H1 (cell line): ENCODE measurements at regions not wholly inside any gene's neighbourhood (a gene's known extent, or its start where the extent isn't known, plus 50 kb on each side); places are given as distances from the start of the nearest gene placed in this dataset.

Experiments used
- CTCF ChIA-PET: fragments of 300-600 bp; sonication (Branson Sonifier 250); formaldehyde crosslinking; loops from one replicate; lab custom pipeline; 2021; ENCODE audit not compliant: partially characterized antibody; lab: Charles Lee
- POLR2A ChIA-PET: fragments of 300-600 bp; sonication (Branson Sonifier 250); formaldehyde crosslinking; loops from one replicate; lab custom pipeline; 2021; ENCODE audit warnings: inconsistent platforms; ENCODE audit not compliant: partially characterized antibody; lab: Charles Lee
- DNase-seq, 2 experiments: peaks; one replicate each; pipeline versions ENCODE4 v3.0.0 to v3.0.0-alpha.2; 2010 to 2022; ENCODE audit warnings: low spot score in 2 of 2, low read depth in 1 of 2, mixed read lengths in 1 of 2
- FAIRE-seq: peaks from 2 replicates; lab custom pipeline; 2011; peaks lifted over from hg19 to GRCh38; lab: Jason Lieb, UNC
- H2AFZ ChIP-seq: 2 replicates; pipeline ENCODE4 v1.8.1; 2012; ENCODE audit warnings: low read length, inconsistent platforms
- H2AK5ac ChIP-seq: 2 replicates; pipeline ENCODE4 v1.6.1; 2013; ENCODE audit warnings: low read depth, low read length
- H2BK120ac ChIP-seq: replicated peaks from 2 replicates; pipeline ENCODE3; 2013; ENCODE audit warnings: low read depth, low read length, inconsistent platforms
- H2BK12ac ChIP-seq: 2 replicates; pipeline ENCODE4 v1.6.1; 2013; ENCODE audit warnings: low read depth, low read length
- H2BK15ac ChIP-seq: 2 replicates; pipeline ENCODE4 v1.6.1; 2013; ENCODE audit warnings: low read length
- H2BK20ac ChIP-seq: 2 replicates; pipeline ENCODE4 v1.6.1; 2013; ENCODE audit warnings: low read length
- H2BK5ac ChIP-seq: 2 replicates; pipeline ENCODE4 v1.6.1; 2013; ENCODE audit warnings: low read depth, low read length
- H3K14ac ChIP-seq: 2 replicates; pipeline ENCODE4 v1.6.1; 2013; ENCODE audit warnings: inconsistent platforms; ENCODE audit not compliant: insufficient read length
- H3K18ac ChIP-seq: 2 replicates; pipeline ENCODE4 v1.6.1; 2013; ENCODE audit warnings: low read length; ENCODE audit errors: extremely low read depth
- H3K23ac ChIP-seq: 2 replicates; pipeline ENCODE4 v1.6.1; 2013; ENCODE audit warnings: inconsistent platforms; ENCODE audit not compliant: insufficient read length
- H3K23me2 ChIP-seq: 2 replicates; pipeline ENCODE4 v1.6.1; 2013; ENCODE audit warnings: low read depth, low read length
- H3K27ac ChIP-seq: 2 replicates; pipeline ENCODE4 v1.6.1; 2011; ENCODE audit warnings: low read depth, low read length, inconsistent platforms
- H3K27me3 ChIP-seq, 4 experiments: replicated peaks in 1 of 4; 1 replicate in 1 of 4; 2 replicates in 3 of 4; pipeline versions ENCODE4 v1.6.1 to v1.8.1; 2011 to 2013; ENCODE audit warnings: low read length in 3 of 4, mild to moderate bottlenecking in 3 of 4, inconsistent platforms in 2 of 4, mixed read lengths in 2 of 4, moderate library complexity in 1 of 4; ENCODE audit not compliant: control insufficient read depth in 3 of 4, insufficient read depth in 3 of 4; ENCODE audit errors: extremely low read depth in 1 of 4
- H3K36me3 ChIP-seq, 4 experiments: 2 replicates each; pipeline versions ENCODE4 v1.6.1 to v1.8.1; 2011 to 2013; ENCODE audit warnings: mild to moderate bottlenecking in 4 of 4, low read length in 3 of 4, moderate library complexity in 2 of 4, control low read depth in 1 of 4, inconsistent platforms in 1 of 4; ENCODE audit not compliant: insufficient read depth in 4 of 4, control insufficient read depth in 2 of 4
- H3K4ac ChIP-seq: replicated peaks from 2 replicates; pipeline ENCODE3; 2013; ENCODE audit warnings: low read length, low read depth, mixed read lengths, inconsistent platforms; ENCODE audit not compliant: insufficient read length
- H3K4me1 ChIP-seq, 4 experiments: replicated peaks in 1 of 4; 1 replicate in 1 of 4; 2 replicates in 3 of 4; pipeline versions ENCODE4 v1.6.1 to v1.8.1; 2011 to 2013; ENCODE audit warnings: low read length in 3 of 4, inconsistent platforms in 2 of 4, mixed read lengths in 1 of 4; ENCODE audit not compliant: insufficient read depth in 4 of 4, control insufficient read depth in 3 of 4
- H3K4me2 ChIP-seq, 2 experiments: 2 replicates each; pipeline versions ENCODE4 v1.6.1 to v1.8.1; 2011 to 2013; ENCODE audit warnings: low read depth in 2 of 2, low read length in 2 of 2, control low read depth in 1 of 2, inconsistent platforms in 1 of 2, mild to moderate bottlenecking in 1 of 2; ENCODE audit not compliant: insufficient read depth in 1 of 2
- H3K4me3 ChIP-seq, 4 experiments: fragments of 200-600, 300-600 bp in 1 of 4; sonication (generic), shearing (Covaris generic), sonication (Bioruptor Twin) in 1 of 4; 2 replicates each; pipeline versions ENCODE4 v1.5.1 to v1.8.1; 2011 to 2016; ENCODE audit warnings: low read length in 4 of 4, low read depth in 3 of 4, control low read depth in 2 of 4, inconsistent platforms in 2 of 4, mild to moderate bottlenecking in 2 of 4, mixed read lengths in 1 of 4, moderate library complexity in 1 of 4; ENCODE audit not compliant: insufficient read depth in 2 of 4; ENCODE audit errors: extremely low read depth in 1 of 4
- H3K56ac ChIP-seq: replicated peaks from 2 replicates; pipeline ENCODE3; 2013; ENCODE audit warnings: low read depth, mild to moderate bottlenecking, mixed read lengths, low read length, inconsistent platforms; ENCODE audit not compliant: insufficient read length
- H3K79me1 ChIP-seq: 2 replicates; pipeline ENCODE4 v1.6.1; 2013; ENCODE audit warnings: low read depth, low read length, control low read depth
- H3K79me2 ChIP-seq, 2 experiments: 2 replicates each; pipeline versions ENCODE4 v1.6.1 to v1.8.1; 2012 to 2013; ENCODE audit warnings: low read length in 2 of 2, mild to moderate bottlenecking in 2 of 2, inconsistent platforms in 1 of 2; ENCODE audit not compliant: insufficient read depth in 2 of 2, control insufficient read depth in 1 of 2
- H3K9ac ChIP-seq, 4 experiments: replicated peaks in 1 of 4; 1 replicate in 1 of 4; 2 replicates in 3 of 4; pipeline versions ENCODE4 v1.6.1 to v1.8.1; 2011 to 2013; ENCODE audit warnings: low read depth in 3 of 4, low read length in 3 of 4, control low read depth in 2 of 4, mild to moderate bottlenecking in 2 of 4, moderate library complexity in 2 of 4, inconsistent platforms in 1 of 4; ENCODE audit errors: extremely low read depth in 1 of 4
- H3K9me3 ChIP-seq, 2 experiments: 2 replicates each; pipeline versions ENCODE4 v1.6.1 to v1.8.1; 2012 to 2013; ENCODE audit warnings: mild to moderate bottlenecking in 2 of 2, moderate library complexity in 2 of 2, control low read depth in 1 of 2, inconsistent platforms in 1 of 2, low read depth in 1 of 2, low read length in 1 of 2, mixed read lengths in 1 of 2; ENCODE audit not compliant: insufficient read depth in 2 of 2
- H4K20me1 ChIP-seq, 2 experiments: replicated peaks in 1 of 2; 2 replicates each; pipeline versions ENCODE3 to v1.8.1; 2011 to 2013; ENCODE audit warnings: inconsistent platforms in 2 of 2, low read length in 2 of 2, mild to moderate bottlenecking in 1 of 2; ENCODE audit not compliant: insufficient read depth in 2 of 2, control insufficient read depth in 1 of 2
- H4K5ac ChIP-seq: 2 replicates; pipeline ENCODE4 v1.6.1; 2013; ENCODE audit warnings: low read length, low read depth, mixed read lengths, inconsistent platforms; ENCODE audit not compliant: insufficient read length
- H4K8ac ChIP-seq: 2 replicates; pipeline ENCODE4 v1.8.0; 2013; ENCODE audit warnings: mild to moderate bottlenecking, moderate library complexity, low read length, inconsistent platforms; ENCODE audit not compliant: insufficient read depth; ENCODE audit errors: extremely low read depth
- H4K91ac ChIP-seq: replicated peaks from 2 replicates; pipeline ENCODE3; 2013; ENCODE audit warnings: low read length, mixed read lengths, inconsistent platforms; ENCODE audit not compliant: insufficient read length
- FOSL1 ChIP-seq: IDR thresholded peaks from 2 replicates; pipeline ENCODE4 v1.6.1; 2011; ENCODE audit warnings: mild to moderate bottlenecking, low read depth, low read length, moderate library complexity; ENCODE audit not compliant: insufficient read depth
- POLR2AphosphoS5 ChIP-seq: IDR thresholded peaks from 2 replicates; pipeline ENCODE4 v1.6.1; 2011; ENCODE audit warnings: low read depth, low read length
- SIN3A ChIP-seq, 2 experiments: IDR thresholded peaks in 1 of 2; conservative IDR thresholded peaks in 1 of 2; 2 replicates each; pipeline ENCODE4 v1.6.1; 2011 to 2012; ENCODE audit warnings: low read length in 2 of 2, improper control_type of control experiment in 1 of 2, low read depth in 1 of 2, mild to moderate bottlenecking in 1 of 2
- WGBS, 2 experiments: shearing (Covaris generic) in 1 of 2; methylation state at CpG; one replicate each; pipeline versions ENCODE4 v1.1.6 to v1.1.7; 2013 to 2015; ENCODE audit warnings: low lambda C conversion rate in 2 of 2, mixed read lengths in 2 of 2, inconsistent platforms in 1 of 2, low coverage in 1 of 2, missing lambda C conversion rate in 1 of 2; ENCODE audit not compliant: insufficient replicate concordance in 2 of 2, insufficient coverage in 1 of 2, insufficient read length in 1 of 2; ENCODE audit errors: extremely low coverage in 1 of 2, missing lambda C conversion rate in 1 of 2; 5-methylcytosine and 5-hydroxymethylcytosine counted together

DNA sequence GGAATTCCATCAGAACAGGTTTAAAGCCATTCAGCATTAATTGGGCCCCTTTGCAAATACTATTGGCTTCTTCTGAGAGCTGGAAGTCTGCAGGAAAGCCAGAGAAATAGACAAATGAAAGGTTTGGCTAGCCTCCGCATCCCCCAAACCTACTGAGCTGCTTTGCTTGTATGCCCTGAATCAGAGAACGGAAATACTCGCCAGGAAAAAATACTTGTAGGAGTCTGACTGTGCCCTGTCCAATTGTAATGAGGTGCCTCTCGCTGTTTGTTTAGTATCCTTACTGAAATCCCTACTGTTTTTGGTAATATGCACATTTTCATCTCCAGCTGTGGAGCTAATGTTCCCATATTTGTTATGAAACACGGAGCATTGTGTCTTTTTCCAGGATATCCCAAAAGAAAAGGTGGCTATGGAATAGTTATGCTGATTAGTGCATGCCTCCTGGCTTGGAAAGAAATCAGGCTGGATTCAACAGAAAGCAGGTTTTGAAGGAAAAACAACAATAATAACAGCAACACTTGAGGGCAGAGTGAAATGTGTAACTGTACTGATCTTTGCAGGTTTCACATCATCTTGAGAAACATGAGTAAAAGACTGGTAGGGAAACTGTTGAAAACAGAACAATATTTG lies 50.7 kb upstream of the NLGN4X start:
- no peak for DNase-seq
- Histone ChIP-seq H3K9ac (no peak overlapping the region; a peak in 1 of 7 replicates), H3K9me3 (no peaks in the 10 kb centered on the region), H3K36me3 (no peaks in the 10 kb centered on the region), H3K56ac (no peak overlapping the region), H4K20me1 (no peaks in the 10 kb centered on the region), H3K27me3 (no peaks in the 10 kb centered on the region), H2BK5ac (peak overlapping the region; percentile 92; the same call in 1 of the 2 replicates), H2AFZ (no peak overlapping the region), H3K23me2 (no peaks in the 10 kb centered on the region), H2BK15ac (no peak overlapping the region), H3K4ac (peak overlapping the region; percentile 72), H4K8ac (no peak overlapping the region), H4K91ac (no peak overlapping the region), H3K4me2 (peak overlapping the region; percentile 57 to 59), H2AK5ac (no peak overlapping the region), H2BK12ac (no peak overlapping the region), H3K79me2 (no peaks in the 10 kb centered on the region), H3K4me3 (peak overlapping the region in 2 of 4 experiments; percentile 2 to 43; a peak in 3 of 8 replicates), H3K27ac (peak overlapping the region; percentile 45; the same call in 1 of the 2 replicates), H3K23ac (no peak overlapping the region), H3K79me1 (no peaks in the 10 kb centered on the region), H3K18ac (no peak overlapping the region), H3K14ac (no peak overlapping the region), H2BK120ac (no peak overlapping the region), H4K5ac (peak overlapping the region; percentile 51), H3K4me1 (peaks cover 2 to 14% (median 5%) of the 10 kb centered on the region in 4 experiments; a peak in 5 of 7 replicates), H2BK20ac (no peak overlapping the region; the same call in 1 of the 2 replicates)
- ChIA-PET POLR2A (no interaction called here), CTCF (interaction anchor here (1.0 kb wide), 1 partner anchor 84 kb away, joined by 3 read pairs; no protein-coding TSS in a partner anchor)
- FAIRE-seq: peak; percentile 86
- TF ChIP-seq POLR2AphosphoS5 (no peak), SIN3A (conservative IDR thresholded peaks at IDR 0.05 in 1 of 2, IDR thresholded peaks at IDR 0.05 in 1 of 2; ENCODE audit: low read depth in 1 of 2, low read length in 2 of 2) (no peak), FOSL1 (no peak)
- WGBS, 2 experiments: 2% methylated on average over 5 of the region's 5 CpGs; no CpG with 5 or more reads in 1 of the 2 experiments
